Umbilical cord (tissue), 1 donor: ENCODE measurements at regions not wholly inside any gene's neighbourhood (a gene's known extent, or its start where the extent isn't known, plus 50 kb on each side); places are given as distances from the start of the nearest gene placed in this dataset.

Source experiments
- DNase-seq: peaks from one replicate; pipeline ENCODE4 v3.0.0-alpha.2; 2015; ENCODE audit warnings: low spot score

- DNase-seq: no peak
Measured at GRCh38 chr12:113620437-113620976, 148.8 kb upstream of the LHX5 start.

- DNase-seq: no peak
Measured at GRCh38 chr12:113619202-113619601, 147.5 kb upstream of the LHX5 start.

GRCh38 chr12:113613414-113613813 lies 141.7 kb upstream of the LHX5 start:
- DNase-seq: no peak

- no peak for DNase-seq
Measured at GRCh38 chr12:113612793-113613192, 141.1 kb upstream of the LHX5 start.

GRCh38 chr12:113612076-113612728 lies 140.5 kb upstream of the LHX5 start:
- DNase-seq: no peak

GRCh38 chr12:113611652-113612051 lies 140.0 kb upstream of the LHX5 start:
- no peak for DNase-seq

- no peak for DNase-seq
Measured at GRCh38 chr12:113610698-113611097, 139.0 kb upstream of the LHX5 start.

- DNase-seq: no peak
Measured at GRCh38 chr12:113609692-113610469, 138.2 kb upstream of the LHX5 start.

- no peak for DNase-seq
Measured at GRCh38 chr12:113604666-113605065, 133.0 kb upstream of the LHX5 start.

- DNase-seq: no peak
Measured at GRCh38 chr12:113601656-113602263, 130.1 kb upstream of the LHX5 start.

- no peak for DNase-seq
Measured at GRCh38 chr12:113598815-113599406, 127.2 kb upstream of the LHX5 start.

- no peak for DNase-seq
Measured at GRCh38 chr12:113594967-113595366, 123.3 kb upstream of the LHX5 start.

GRCh38 chr12:113591480-113591974 lies 119.9 kb upstream of the LHX5 start:
- no peak for DNase-seq

GRCh38 chr12:113589437-113589836 lies 117.8 kb upstream of the LHX5 start:
- no peak for DNase-seq

- no peak for DNase-seq
Measured at GRCh38 chr12:113587720-113588119, 116.0 kb upstream of the LHX5 start.

GRCh38 chr12:113586461-113586860 lies 114.8 kb upstream of the LHX5 start:
- DNase-seq: no peak

GRCh38 chr12:113582521-113583218 lies 111.0 kb upstream of the LHX5 start:
- no peak for DNase-seq

GRCh38 chr12:113581342-113581741 lies 109.7 kb upstream of the LHX5 start:
- DNase-seq: no peak

- DNase-seq: no peak
Measured at GRCh38 chr12:113580437-113580836, 108.8 kb upstream of the LHX5 start.

GRCh38 chr12:113577464-113578129 lies 105.9 kb upstream of the LHX5 start:
- no peak for DNase-seq

GRCh38 chr12:113575386-113575785 lies 103.7 kb upstream of the LHX5 start:
- DNase-seq: no peak
